SU-DHL-6 (cell line): ENCODE measurements at regions not wholly inside any gene's neighbourhood (a gene's known extent, or its start where the extent isn't known, plus 50 kb on each side); places are given as distances from the start of the nearest gene placed in this dataset.

Source experiments
- H2AFZ ChIP-seq: fragments of 200-600 bp; sonication (generic); 2 replicates; pipeline ENCODE4 v1.6.1; 2014; ENCODE audit warnings: low read depth, mild to moderate bottlenecking, moderate library complexity, mixed read lengths, antibody characterized with exemption, low read length; ENCODE audit not compliant: severe bottlenecking
- H3F3A ChIP-seq: fragments of 200-600 bp; shearing (Covaris generic); 2 replicates; pipeline ENCODE4 v1.6.0; 2016; ENCODE audit warnings: antibody characterized with exemption, mild to moderate bottlenecking; ENCODE audit not compliant: insufficient read depth
- H3K27ac ChIP-seq: fragments of 200-600 bp; sonication (generic); 2 replicates; pipeline ENCODE4 v1.5.1; 2016; ENCODE audit warnings: low read depth, mild to moderate bottlenecking, low read length, moderate library complexity, mixed read lengths
- H3K27me3 ChIP-seq: fragments of 200-600 bp; sonication (generic), shearing (Covaris generic); 2 replicates; pipeline ENCODE4 v1.6.0; 2014; ENCODE audit warnings: mild to moderate bottlenecking, low read length
- H3K36me3 ChIP-seq: fragments of 200-600 bp; sonication (generic); 2 replicates; pipeline ENCODE4 v1.6.1; 2014; ENCODE audit warnings: mild to moderate bottlenecking, low read length, mixed read lengths
- H3K4me2 ChIP-seq: fragments of 300-600, 200-600 bp; shearing (Covaris generic), sonication (generic); 2 replicates; pipeline ENCODE4 v1.6.0; 2014; ENCODE audit warnings: low read length, low read depth, mild to moderate bottlenecking; ENCODE audit not compliant: poor library complexity, severe bottlenecking
- H3K4me3 ChIP-seq: fragments of 200-600 bp; sonication (generic); 2 replicates; pipeline ENCODE4 v1.5.1; 2014; ENCODE audit warnings: antibody characterized with exemption, low read length, mild to moderate bottlenecking, mixed read lengths; ENCODE audit not compliant: insufficient read depth, poor library complexity, severe bottlenecking
- H3K79me2 ChIP-seq: fragments of 200-600 bp; sonication (generic); 2 replicates; pipeline ENCODE4 v1.6.1; 2014; ENCODE audit warnings: mild to moderate bottlenecking, low read length, moderate library complexity; ENCODE audit not compliant: insufficient read depth
- H3K9ac ChIP-seq: fragments of 200-600 bp; sonication (generic); 2 replicates; pipeline ENCODE4 v1.7.0; 2014; ENCODE audit warnings: mild to moderate bottlenecking, low read length
- H3K9me2 ChIP-seq: fragments of 200-600 bp; sonication (generic); replicated peaks from 2 replicates; pipeline ENCODE4 v1.6.1; 2014; ENCODE audit warnings: low read length; ENCODE audit not compliant: insufficient read depth
- H3K9me3 ChIP-seq: fragments of 200-600 bp; sonication (generic); 2 replicates; pipeline ENCODE4 v1.6.1; 2014; ENCODE audit warnings: low read length, mixed read lengths; ENCODE audit not compliant: insufficient read depth
- H4K20me1 ChIP-seq: fragments of 200-600 bp; sonication (generic); 2 replicates; pipeline ENCODE4 v1.6.1; 2014; ENCODE audit warnings: low read depth, mild to moderate bottlenecking, antibody characterized with exemption, low read length, moderate library complexity, mixed read lengths
- CTCF ChIP-seq: fragments of 200-600 bp; sonication (generic); IDR thresholded peaks from one replicate; pipeline ENCODE4 v1.5.1; 2017; ENCODE audit warnings: antibody characterized with exemption, mild to moderate bottlenecking, low read length, moderate library complexity; ENCODE audit not compliant: insufficient read depth, poor library complexity, severe bottlenecking
- EZH2phosphoT487 ChIP-seq: fragments of 200-600 bp; sonication (generic), shearing (Covaris generic); conservative IDR thresholded peaks from 2 replicates; pipeline ENCODE4 v1.6.1; 2018; ENCODE audit warnings: mild to moderate bottlenecking, antibody characterized with exemption, low read length, moderate library complexity, mixed read lengths

- no peaks in the 10 kb centered on the region for H3K79me2 ChIP-seq
- no peak overlapping the region for H3K9ac ChIP-seq
- no peaks in the 10 kb centered on the region for H3K36me3 ChIP-seq
- no peaks in the 10 kb centered on the region for H3K27me3 ChIP-seq
- H4K20me1 ChIP-seq: no peaks in the 10 kb centered on the region
- H3K4me3 ChIP-seq: no peak overlapping the region
- no peaks in the 10 kb centered on the region for H3K9me2 ChIP-seq
- no peak overlapping the region for H2AFZ ChIP-seq
- no peaks in the 10 kb centered on the region for H3F3A ChIP-seq
- H3K4me2 ChIP-seq: no peak overlapping the region
- H3K9me3 ChIP-seq: no peaks in the 10 kb centered on the region
- H3K27ac ChIP-seq: no peak overlapping the region
- no peak for TF ChIP-seq CTCF
- TF ChIP-seq EZH2phosphoT487: no peak
These were observed 153.8 kb downstream of the COL6A3 start for GRCh38 chr2:237260039-237260620.

DNA sequence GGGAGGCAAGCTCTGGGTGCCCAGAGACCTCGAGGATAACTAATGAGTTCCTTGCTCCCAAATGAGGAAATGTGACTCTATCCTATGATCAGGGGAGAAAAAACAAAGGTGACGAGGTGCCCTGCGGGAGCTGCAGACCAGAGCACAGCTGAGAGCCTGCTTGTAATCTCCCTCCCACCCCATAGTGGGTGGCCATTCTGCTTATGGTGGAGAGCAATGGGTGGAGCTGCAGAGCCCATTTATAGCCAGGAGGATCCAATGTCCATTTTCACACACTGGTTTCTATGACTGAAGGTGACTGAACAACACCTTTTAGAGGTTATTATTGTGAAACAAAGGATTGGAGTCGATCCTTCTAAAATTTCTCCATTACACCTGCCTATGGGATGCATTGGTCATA lies 153.3 kb downstream of the COL6A3 start:
- Histone ChIP-seq H3K9me3 (no peaks in the 10 kb centered on the region), H3K4me3 (no peak overlapping the region), H3F3A (no peaks in the 10 kb centered on the region), H3K27ac (no peak overlapping the region), H3K27me3 (no peaks in the 10 kb centered on the region), H3K4me2 (no peak overlapping the region), H3K79me2 (no peaks in the 10 kb centered on the region), H3K9me2 (no peaks in the 10 kb centered on the region), H2AFZ (no peak overlapping the region), H3K9ac (no peak overlapping the region), H3K36me3 (no peaks in the 10 kb centered on the region), H4K20me1 (no peaks in the 10 kb centered on the region)
- TF ChIP-seq CTCF (no peak), EZH2phosphoT487 (no peak)

DNA sequence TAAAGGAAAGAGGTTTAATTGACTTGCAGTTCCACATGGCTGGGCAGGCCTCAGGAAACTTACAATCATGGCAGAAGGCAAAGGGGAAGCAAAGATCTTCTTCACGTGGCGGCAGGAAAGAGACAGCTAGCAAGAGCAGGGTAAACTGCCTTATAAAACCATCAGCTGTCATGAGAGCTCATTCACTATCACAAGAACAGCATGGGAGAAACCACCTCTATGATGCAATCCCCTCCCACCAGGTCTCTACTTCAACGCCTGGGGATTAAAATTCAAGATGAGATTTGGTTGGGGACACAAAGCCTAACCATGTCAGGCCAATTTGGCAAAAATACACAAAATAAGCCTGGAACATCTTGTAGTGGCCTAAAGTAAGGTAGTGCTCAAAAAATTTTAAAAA lies 152.6 kb downstream of the COL6A3 start:
- no peak overlapping the region for H2AFZ ChIP-seq
- H3K27ac ChIP-seq: no peak overlapping the region
- no peak overlapping the region for H3K4me2 ChIP-seq
- no peaks in the 10 kb centered on the region for H3K27me3 ChIP-seq
- no peaks in the 10 kb centered on the region for H3K36me3 ChIP-seq
- H3K9me3 ChIP-seq: no peaks in the 10 kb centered on the region
- no peak overlapping the region for H3K4me3 ChIP-seq
- no peaks in the 10 kb centered on the region for H4K20me1 ChIP-seq
- H3K79me2 ChIP-seq: no peaks in the 10 kb centered on the region
- TF ChIP-seq CTCF (no peak), EZH2phosphoT487 (no peak)
- no peaks in the 10 kb centered on the region for H3K9me2 ChIP-seq
- no peak overlapping the region for H3K9ac ChIP-seq
- H3F3A ChIP-seq: no peaks in the 10 kb centered on the region
